HG02973 (cell line): ENCODE measurements at regions not wholly inside any gene's neighbourhood (a gene's known extent, or its start where the extent isn't known, plus 50 kb on each side); places are given as distances from the start of the nearest gene placed in this dataset.
"Not testable (repeated sequence)": the region's sequence is repeated elsewhere in the genome, so short reads cannot be mapped to it uniquely, and the experiment has no call there.

Experiments used
- ATAC-seq: cut with Tn5 transposase; IDR thresholded peaks from one replicate; pipeline ENCODE4 v1.9.1; 2021; ENCODE audit warnings: moderate library complexity; ENCODE audit not compliant: unreplicated experiment

DNA sequence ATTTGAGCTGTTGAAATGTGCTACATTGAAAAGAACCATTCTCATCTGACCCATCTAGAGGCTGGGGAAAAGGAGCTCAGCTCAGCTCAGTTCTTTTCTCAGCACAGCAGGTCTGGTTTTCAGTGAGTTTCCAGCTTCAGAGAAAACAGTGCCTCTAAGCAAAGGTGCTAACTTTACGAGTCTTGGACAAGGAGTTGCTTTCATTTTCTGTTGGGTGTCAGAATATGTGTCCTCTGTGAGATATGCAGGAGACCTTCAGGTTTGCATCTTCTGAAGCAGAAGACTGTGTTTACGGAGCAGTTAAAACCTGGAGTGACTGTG lies 321.3 kb upstream of the USP24 start:
- no peak for ATAC-seq

DNA sequence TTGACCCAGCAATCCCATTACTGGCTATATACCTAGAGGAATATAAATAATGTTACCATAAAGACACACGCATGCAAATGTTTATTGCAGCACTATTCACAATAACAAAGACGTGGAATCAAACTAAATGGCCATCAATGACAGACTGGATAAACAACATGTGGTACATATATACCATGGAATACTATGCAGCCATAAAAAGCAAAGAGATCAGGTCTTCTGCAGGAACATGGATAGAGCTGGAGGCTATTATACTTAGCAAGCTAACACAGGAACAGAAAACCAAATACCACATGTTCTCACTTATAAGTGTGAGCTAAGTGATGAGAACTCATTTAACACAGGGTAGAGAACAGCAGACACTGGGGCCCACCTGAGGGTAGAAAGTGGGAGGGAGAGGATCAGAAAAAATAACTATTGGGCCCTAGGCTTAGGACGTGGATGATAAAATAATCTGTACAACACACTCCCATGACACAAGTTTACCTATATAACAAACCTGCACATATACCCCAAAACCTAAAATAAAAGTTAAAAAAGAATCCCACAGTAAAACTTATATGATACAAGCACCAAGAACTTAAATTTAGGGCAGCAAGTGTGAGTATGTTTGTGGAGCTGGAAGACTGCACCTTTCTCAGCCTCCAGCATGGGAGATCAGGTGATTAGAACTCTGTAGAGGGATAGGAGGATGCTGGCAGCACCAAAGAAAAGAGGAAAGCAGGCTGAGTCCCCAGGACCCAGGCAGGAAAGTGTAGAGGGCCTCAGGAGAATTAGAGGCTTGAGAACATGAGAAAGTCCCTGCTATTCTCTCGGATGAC lies 320.8 kb upstream of the USP24 start:
- ATAC-seq, result no peak

DNA sequence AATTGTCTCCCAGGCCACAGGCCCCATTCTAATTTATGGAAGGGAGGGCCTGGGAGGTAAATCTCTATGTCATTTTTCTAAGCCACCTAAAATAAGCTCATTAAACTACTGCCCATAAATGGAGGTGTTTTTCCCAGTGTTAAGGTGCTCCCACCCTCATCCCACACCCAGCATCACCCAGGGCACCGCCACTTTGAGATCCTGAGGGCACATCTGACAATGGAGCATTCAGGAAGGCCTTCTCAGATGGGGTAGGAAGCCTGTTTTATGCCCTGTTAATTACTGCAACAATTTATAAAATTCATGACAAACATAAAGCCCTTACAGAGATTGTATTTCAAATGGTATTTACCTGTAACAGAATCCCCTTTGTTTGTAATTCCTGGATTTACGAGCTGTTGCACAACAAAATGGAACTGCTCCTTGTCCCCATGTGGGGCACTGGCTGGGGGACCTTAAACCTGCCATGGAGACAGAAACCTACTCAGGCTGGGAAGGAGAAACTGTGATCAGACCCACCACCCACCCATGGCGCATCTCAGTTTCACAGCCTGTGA lies 319.5 kb upstream of the USP24 start:
- ATAC-seq, result no peak

- ATAC-seq, result no peak
These were observed 316.5 kb upstream of the USP24 start for GRCh38 chr1:55531644-55532043.

- ATAC-seq, result no peak
These were observed 315.8 kb upstream of the USP24 start for GRCh38 chr1:55530749-55531478.

- no peak for ATAC-seq
These were observed 313.9 kb upstream of the USP24 start for GRCh38 chr1:55529017-55529416.

GRCh38 chr1:55527831-55528230 lies 312.7 kb upstream of the USP24 start:
- no peak for ATAC-seq

DNA sequence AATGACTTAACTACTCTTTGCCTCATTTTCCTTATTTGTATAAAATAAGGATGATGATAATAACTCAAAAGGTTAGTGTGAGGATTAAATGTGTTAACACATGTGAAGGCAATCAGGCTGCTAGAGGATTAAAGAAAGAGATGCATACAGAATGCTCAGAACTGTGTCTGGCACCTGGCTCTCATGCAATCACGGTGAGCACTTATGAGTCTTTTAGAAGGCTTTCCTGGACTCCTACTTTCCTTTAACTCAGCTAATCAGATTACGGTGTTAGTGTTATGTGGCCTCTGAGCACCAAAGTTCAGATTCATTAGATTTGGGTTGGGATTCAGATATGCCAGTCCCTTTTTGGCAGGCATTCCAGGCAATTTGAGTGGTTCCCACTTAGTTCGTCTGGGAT lies 311.6 kb upstream of the USP24 start:
- no peak for ATAC-seq

GRCh38 chr1:55524006-55524405 lies 308.8 kb upstream of the USP24 start:
- no peak for ATAC-seq

- ATAC-seq, result no peak
These were observed 307.8 kb upstream of the USP24 start for GRCh38 chr1:55522982-55523381.

- ATAC-seq, result no peak
These were observed 307.3 kb upstream of the USP24 start for GRCh38 chr1:55522353-55522903.

- ATAC-seq, result no peak
These were observed 305.7 kb upstream of the USP24 start for GRCh38 chr1:55520861-55521260.

DNA sequence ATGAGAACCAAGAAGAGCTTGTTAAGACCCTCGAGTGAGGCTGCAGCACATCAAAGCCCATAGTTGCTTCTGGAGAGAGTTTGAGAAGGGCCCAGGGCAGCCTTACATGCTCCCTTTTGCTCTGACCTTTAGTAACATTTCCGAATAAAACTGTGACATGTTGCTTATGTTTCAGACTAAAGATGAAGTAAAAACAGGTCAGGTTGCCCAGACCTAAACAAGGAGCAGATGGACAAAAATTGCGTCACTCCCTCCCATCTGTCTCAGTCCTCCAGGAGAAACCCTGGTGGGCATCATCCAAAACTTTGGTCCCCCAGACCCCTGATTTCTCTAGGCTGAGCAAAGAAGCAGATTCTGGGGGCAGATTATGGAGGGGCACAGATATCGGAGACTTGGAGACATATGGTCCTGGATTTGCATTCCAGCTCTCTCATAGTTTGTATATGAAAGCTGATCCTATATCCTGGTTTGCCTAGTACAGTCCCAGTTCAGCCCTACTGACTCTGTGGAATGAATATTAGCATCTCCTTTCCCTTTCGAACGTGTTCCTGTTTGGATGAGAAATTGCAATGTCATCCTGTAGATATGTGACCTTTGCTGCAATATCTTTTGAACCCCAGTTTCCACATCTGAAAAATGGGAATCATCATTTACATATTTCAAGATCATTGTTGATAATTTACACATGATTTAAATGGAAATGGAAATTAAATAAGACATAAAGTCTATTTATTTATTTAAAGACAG lies 304.9 kb upstream of the USP24 start:
- ATAC-seq, result no peak

DNA sequence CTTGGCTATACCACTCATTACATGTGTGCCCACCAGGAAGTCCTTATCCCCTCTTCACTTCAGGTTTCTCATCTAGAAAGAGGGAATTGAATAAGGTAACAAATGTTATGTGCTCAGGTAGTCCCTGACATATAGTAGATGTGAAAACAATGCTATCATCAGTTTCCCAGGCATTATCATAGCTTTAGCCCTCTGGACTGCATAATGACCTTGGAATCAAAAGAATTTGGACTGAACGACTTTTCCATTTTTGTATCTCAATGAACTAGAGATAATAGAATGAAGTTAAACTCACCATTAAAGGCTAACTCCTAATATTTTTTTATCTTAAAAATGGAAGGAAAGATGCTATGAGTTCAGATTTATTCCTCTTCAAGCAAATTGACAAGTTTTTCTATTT lies 304.1 kb upstream of the USP24 start:
- ATAC-seq, result no peak

DNA sequence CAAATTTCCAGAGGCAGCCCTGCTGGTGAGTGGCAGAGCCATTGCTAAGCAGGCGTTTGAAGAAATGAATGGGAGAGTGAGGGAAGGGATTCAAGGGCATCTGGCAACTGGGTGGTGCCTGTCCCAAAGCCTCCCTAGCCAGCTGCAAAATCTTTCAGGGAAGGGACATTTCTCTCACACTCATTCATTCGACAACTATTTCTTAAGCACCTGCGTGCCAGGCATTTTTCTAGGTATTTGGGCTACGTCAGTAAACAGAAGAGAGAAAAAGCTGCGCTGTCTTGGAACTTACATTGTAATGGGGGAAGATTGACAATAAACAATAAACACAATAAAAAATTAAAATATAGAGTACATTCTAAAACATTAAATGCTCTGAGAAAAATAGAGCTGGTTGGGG lies 301.9 kb upstream of the USP24 start:
- no peak for ATAC-seq

DNA sequence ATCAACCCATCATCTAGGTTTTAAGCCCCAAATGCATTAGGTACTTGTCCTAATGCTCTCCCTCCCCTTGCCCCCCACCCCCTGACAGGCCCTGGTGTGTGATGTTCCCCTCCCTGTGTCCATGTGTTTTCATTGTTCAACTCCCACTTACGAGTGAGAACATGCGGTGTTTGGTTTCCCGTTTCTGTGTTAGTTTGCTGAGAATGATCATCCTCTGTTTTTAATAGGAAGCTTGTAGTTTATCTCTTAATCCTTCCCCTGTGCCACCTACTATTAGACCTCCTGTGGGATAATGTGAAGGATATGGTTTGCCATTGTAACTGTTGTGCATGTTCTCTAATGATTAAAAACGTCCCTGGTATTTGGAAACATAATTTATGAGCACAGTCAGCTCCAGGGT lies 299.4 kb upstream of the USP24 start:
- not testable (repeated sequence) for ATAC-seq

GRCh38 chr1:55512466-55512865 lies 297.3 kb upstream of the USP24 start:
- ATAC-seq, result no peak

DNA sequence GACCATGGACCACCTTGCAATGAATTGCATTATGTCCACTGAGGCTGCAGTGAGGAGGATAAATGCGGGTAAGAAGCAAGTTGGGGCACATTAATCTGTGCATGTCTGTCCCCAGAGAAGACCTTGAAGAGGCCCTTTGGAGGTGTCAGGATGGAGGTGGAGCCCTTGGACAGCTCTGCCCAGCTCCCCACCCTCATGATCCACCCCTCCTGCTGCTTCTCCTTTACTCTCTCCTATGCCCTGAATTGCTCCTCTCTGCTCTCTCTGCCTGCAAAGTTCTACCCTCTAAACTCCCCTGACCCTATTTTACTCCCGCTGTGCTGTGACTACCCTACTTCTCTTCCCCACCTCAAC lies 292.4 kb upstream of the USP24 start:
- no peak for ATAC-seq

- ATAC-seq, result no peak
These were observed 291.8 kb upstream of the USP24 start for GRCh38 chr1:55506740-55507577.

GRCh38 chr1:55505326-55505725 lies 290.2 kb upstream of the USP24 start:
- no peak for ATAC-seq
